SK-N-SH (cell line): ENCODE measurements at regions not wholly inside any gene's neighbourhood (a gene's known extent, or its start where the extent isn't known, plus 50 kb on each side); places are given as distances from the start of the nearest gene placed in this dataset.

ENCODE experiments used
- CTCF ChIA-PET: fragments of 300-600, 350-600 bp; formaldehyde crosslinking; extraction: SDS; loops from one replicate; lab custom pipeline; 2021; lab: Yijun Ruan, JAX
- POLR2A ChIA-PET: fragments of 350-600 bp; sonication (Branson Sonifier 250); formaldehyde crosslinking; extraction: SDS; loops from one replicate; lab custom pipeline; 2020; ENCODE audit warnings: antibody characterized with exemption, inconsistent platforms; lab: Yijun Ruan, JAX
- DNase-seq: peaks from one replicate; pipeline ENCODE4 v3.0.0; 2012
- H2AFZ ChIP-seq: fragments of 200-600 bp; sonication (generic); 2 replicates; pipeline ENCODE4 v1.8.1; 2016; ENCODE audit warnings: antibody characterized with exemption, mild to moderate bottlenecking, low read depth
- H3F3A ChIP-seq: fragments of 200-600 bp; sonication (generic); replicated peaks from 2 replicates; pipeline ENCODE3; 2016; ENCODE audit warnings: antibody characterized with exemption, mild to moderate bottlenecking; ENCODE audit not compliant: insufficient read depth
- H3K27ac ChIP-seq, 2 experiments: fragments of 200-500 bp in 1 of 2; fragments of 200-600 bp in 1 of 2; sonication (Bioruptor generic) in 1 of 2; sonication (generic), shearing (Covaris generic) in 1 of 2; 2 replicates each; pipeline versions ENCODE4 v1.5.1 to v1.6.1; 2014 to 2016; ENCODE audit warnings: low read depth in 2 of 2, inconsistent platforms in 1 of 2, low read length in 1 of 2, mild to moderate bottlenecking in 1 of 2, mixed read lengths in 1 of 2
- H3K27me3 ChIP-seq: fragments of 200-600 bp; sonication (generic), shearing (Covaris generic); 2 replicates; pipeline ENCODE4 v1.6.1; 2016; ENCODE audit warnings: mixed run types; ENCODE audit not compliant: insufficient read depth
- H3K36me3 ChIP-seq, 2 experiments: fragments of 200-500 bp in 1 of 2; fragments of 200-600 bp in 1 of 2; sonication (Bioruptor generic) in 1 of 2; sonication (generic) in 1 of 2; replicated peaks in 1 of 2; 2 replicates each; pipeline versions ENCODE3 to v1.5.1; 2014 to 2016; ENCODE audit warnings: low read length in 1 of 2, mild to moderate bottlenecking in 1 of 2; ENCODE audit not compliant: insufficient read depth in 2 of 2, control insufficient read depth in 1 of 2
- H3K4me1 ChIP-seq, 2 experiments: fragments of 200-500 bp in 1 of 2; fragments of 200-600 bp in 1 of 2; sonication (Bioruptor generic) in 1 of 2; sonication (generic), shearing (Covaris generic) in 1 of 2; 2 replicates each; pipeline versions ENCODE4 v1.5.1 to v1.6.1; 2014 to 2016; ENCODE audit warnings: low read depth in 1 of 2, low read length in 1 of 2, mixed run types in 1 of 2; ENCODE audit not compliant: insufficient read depth in 2 of 2, control insufficient read depth in 1 of 2
- H3K4me2 ChIP-seq: fragments of 200-600 bp; sonication (generic), shearing (Covaris generic); 2 replicates; pipeline ENCODE4 v1.6.1; 2017; ENCODE audit warnings: mixed run types
- H3K4me3 ChIP-seq, 2 experiments: fragments of 200-500 bp in 1 of 2; fragments of 200-600 bp in 1 of 2; sonication (Bioruptor generic) in 1 of 2; sonication (generic), shearing (Covaris generic) in 1 of 2; 2 replicates each; pipeline versions ENCODE4 v1.5.1 to v1.8.1; 2014 to 2016; ENCODE audit warnings: low read depth in 2 of 2, inconsistent platforms in 1 of 2, low read length in 1 of 2, mild to moderate bottlenecking in 1 of 2, mixed read lengths in 1 of 2, moderate library complexity in 1 of 2
- H3K79me2 ChIP-seq: fragments of 200-600 bp; sonication (generic); 2 replicates; pipeline ENCODE4 v1.8.1; 2017; ENCODE audit warnings: mild to moderate bottlenecking; ENCODE audit not compliant: insufficient read depth
- H3K9ac ChIP-seq: fragments of 200-600 bp; sonication (generic); 2 replicates; pipeline ENCODE4 v1.6.1; 2017; ENCODE audit warnings: mixed run types
- H3K9me2 ChIP-seq: fragments of 200-600 bp; sonication (generic); 2 replicates; pipeline ENCODE4 v1.6.1; 2017; ENCODE audit warnings: mixed run types
- H3K9me3 ChIP-seq: fragments of 200-600 bp; sonication (generic); 2 replicates; pipeline ENCODE4 v1.6.1; 2017; ENCODE audit warnings: mixed run types, mild to moderate bottlenecking, moderate library complexity
- H4K20me1 ChIP-seq: fragments of 200-600 bp; sonication (generic); 2 replicates; pipeline ENCODE4 v1.6.1; 2017; ENCODE audit warnings: mild to moderate bottlenecking, mixed run types; ENCODE audit not compliant: insufficient read depth
- CHD2 ChIP-seq: fragments of 150-350 bp; IDR thresholded peaks from 2 replicates; pipeline ENCODE4 v1.6.1; 2018; ENCODE audit warnings: low read length; ENCODE audit not compliant: partially characterized antibody
- EP300 ChIP-seq, 2 experiments: IDR thresholded peaks; 2 replicates each; pipeline versions ENCODE4 v1.4.0 to v1.6.1; 2012; ENCODE audit warnings: borderline replicate concordance in 1 of 2, low read depth in 1 of 2, low read length in 1 of 2
- EZH2phosphoT487 ChIP-seq: fragments of 200-600 bp; sonication (generic); IDR thresholded peaks from 2 replicates; pipeline ENCODE4 v1.6.1; 2017; ENCODE audit warnings: low read depth, mixed run types, mild to moderate bottlenecking, antibody characterized with exemption, moderate library complexity, borderline replicate concordance
- FOXM1 ChIP-seq: IDR thresholded peaks from 2 replicates; pipeline ENCODE4 v1.4.0; 2012; ENCODE audit warnings: low read depth, mild to moderate bottlenecking
- GABPA ChIP-seq: IDR thresholded peaks from 2 replicates; pipeline ENCODE4 v1.4.0; 2012; ENCODE audit warnings: low read depth, mild to moderate bottlenecking
- GATA2 ChIP-seq: sonication (generic); formaldehyde crosslinking; IDR thresholded peaks from 2 replicates; pipeline ENCODE4 v1.5.0; 2020; ENCODE audit warnings: mild to moderate bottlenecking, missing genetic modification reagents
- MEF2A ChIP-seq: IDR thresholded peaks from 2 replicates; pipeline ENCODE4 v1.4.0; 2012; ENCODE audit warnings: low read depth, borderline replicate concordance
- NFIC ChIP-seq: IDR thresholded peaks from 2 replicates; pipeline ENCODE4 v1.4.0; 2012; ENCODE audit warnings: borderline replicate concordance
- RAD21 ChIP-seq: IDR thresholded peaks from 2 replicates; pipeline ENCODE4 v1.6.1; 2012; ENCODE audit warnings: mild to moderate bottlenecking, low read length
- RXRA ChIP-seq: IDR thresholded peaks from 2 replicates; pipeline ENCODE4 v1.4.0; 2012; ENCODE audit warnings: low read depth, mild to moderate bottlenecking, borderline replicate concordance
- SIN3A ChIP-seq: IDR thresholded peaks from 2 replicates; pipeline ENCODE4 v1.6.1; 2012; ENCODE audit warnings: low read depth, mild to moderate bottlenecking, low read length, moderate library complexity, borderline replicate concordance
- SMC3 ChIP-seq: IDR thresholded peaks from 2 replicates; pipeline ENCODE4 v1.6.1; 2012; ENCODE audit warnings: low read depth, low read length, improper control_type of control experiment
- TAF1 ChIP-seq: IDR thresholded peaks from 2 replicates; pipeline ENCODE4 v1.6.1; 2012; ENCODE audit warnings: low read depth, mild to moderate bottlenecking, low read length, moderate library complexity, borderline replicate concordance
- TCF12 ChIP-seq: IDR thresholded peaks from 2 replicates; pipeline ENCODE4 v1.4.0; 2012
- TEAD4 ChIP-seq: IDR thresholded peaks from 2 replicates; pipeline ENCODE4 v1.4.0; 2012; ENCODE audit warnings: mild to moderate bottlenecking, borderline replicate concordance; ENCODE audit not compliant: insufficient read depth
- YY1 ChIP-seq: IDR thresholded peaks from 2 replicates; pipeline ENCODE4 v1.4.0; 2012; ENCODE audit warnings: low read depth, mild to moderate bottlenecking
- WGBS: methylation state at CpG from one replicate; pipeline ENCODE4 v1.1.6; 2017; ENCODE audit warnings: low lambda C conversion rate; 5-methylcytosine and 5-hydroxymethylcytosine counted together
- TF ChIP-seq, protein P1 (sequence below): IDR thresholded peaks from 2 replicates; pipeline ENCODE4 v1.4.0; 2012; ENCODE audit warnings: low read depth
- TF ChIP-seq, protein P2 (sequence below): IDR thresholded peaks from 2 replicates; pipeline ENCODE4 v1.6.1; 2012; ENCODE audit warnings: mild to moderate bottlenecking, low read depth, low read length, moderate library complexity
- TF ChIP-seq, protein P3 (sequence below): IDR thresholded peaks from 2 replicates; pipeline ENCODE4 v1.4.0; 2012; ENCODE audit warnings: low read depth, borderline replicate concordance
- TF ChIP-seq, protein P4 (sequence below): fragments of 150-350 bp; IDR thresholded peaks from 2 replicates; pipeline ENCODE4 v1.6.1; 2016; ENCODE audit warnings: mild to moderate bottlenecking, low read depth, low read length
- TF ChIP-seq, protein P5 (sequence below): IDR thresholded peaks from 2 replicates; pipeline ENCODE4; 2012

DNA sequence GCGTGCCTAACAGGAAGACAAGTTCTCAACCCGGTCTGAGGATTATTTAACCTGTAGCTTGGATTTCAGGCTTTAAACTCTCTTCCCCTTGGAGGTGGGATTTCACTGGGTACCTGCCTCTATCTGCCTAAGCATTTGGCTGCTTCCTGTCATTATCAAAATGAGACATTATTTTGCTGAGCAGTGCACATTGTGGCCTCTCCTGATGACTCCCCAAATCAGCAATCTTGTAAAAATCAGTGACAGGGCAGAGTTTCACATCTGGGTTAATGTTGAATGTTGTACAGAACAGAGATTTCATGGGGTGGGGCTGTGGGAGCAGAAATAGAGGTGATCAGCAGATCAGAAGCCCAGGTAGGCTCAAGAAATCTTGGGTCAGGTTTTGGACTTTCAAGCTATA is 605.9 kb downstream of the ELAVL2 start:
- DNase-seq = no peak
- no peak for TF ChIP-seq CHD2
- no peak for TF ChIP-seq EP300 (IDR thresholded peaks at IDR 0.05; ENCODE audit: borderline replicate concordance in 1 of 2, low read depth in 1 of 2, low read length in 1 of 2)
- TF ChIP-seq FOXM1 = no peak
- no peak for TF ChIP-seq TEAD4
- no peak for TF ChIP-seq NFIC
- TF ChIP-seq, protein P1, sequence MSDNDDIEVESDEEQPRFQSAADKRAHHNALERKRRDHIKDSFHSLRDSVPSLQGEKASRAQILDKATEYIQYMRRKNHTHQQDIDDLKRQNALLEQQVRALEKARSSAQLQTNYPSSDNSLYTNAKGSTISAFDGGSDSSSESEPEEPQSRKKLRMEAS = no peak
- TF ChIP-seq, protein P2, sequence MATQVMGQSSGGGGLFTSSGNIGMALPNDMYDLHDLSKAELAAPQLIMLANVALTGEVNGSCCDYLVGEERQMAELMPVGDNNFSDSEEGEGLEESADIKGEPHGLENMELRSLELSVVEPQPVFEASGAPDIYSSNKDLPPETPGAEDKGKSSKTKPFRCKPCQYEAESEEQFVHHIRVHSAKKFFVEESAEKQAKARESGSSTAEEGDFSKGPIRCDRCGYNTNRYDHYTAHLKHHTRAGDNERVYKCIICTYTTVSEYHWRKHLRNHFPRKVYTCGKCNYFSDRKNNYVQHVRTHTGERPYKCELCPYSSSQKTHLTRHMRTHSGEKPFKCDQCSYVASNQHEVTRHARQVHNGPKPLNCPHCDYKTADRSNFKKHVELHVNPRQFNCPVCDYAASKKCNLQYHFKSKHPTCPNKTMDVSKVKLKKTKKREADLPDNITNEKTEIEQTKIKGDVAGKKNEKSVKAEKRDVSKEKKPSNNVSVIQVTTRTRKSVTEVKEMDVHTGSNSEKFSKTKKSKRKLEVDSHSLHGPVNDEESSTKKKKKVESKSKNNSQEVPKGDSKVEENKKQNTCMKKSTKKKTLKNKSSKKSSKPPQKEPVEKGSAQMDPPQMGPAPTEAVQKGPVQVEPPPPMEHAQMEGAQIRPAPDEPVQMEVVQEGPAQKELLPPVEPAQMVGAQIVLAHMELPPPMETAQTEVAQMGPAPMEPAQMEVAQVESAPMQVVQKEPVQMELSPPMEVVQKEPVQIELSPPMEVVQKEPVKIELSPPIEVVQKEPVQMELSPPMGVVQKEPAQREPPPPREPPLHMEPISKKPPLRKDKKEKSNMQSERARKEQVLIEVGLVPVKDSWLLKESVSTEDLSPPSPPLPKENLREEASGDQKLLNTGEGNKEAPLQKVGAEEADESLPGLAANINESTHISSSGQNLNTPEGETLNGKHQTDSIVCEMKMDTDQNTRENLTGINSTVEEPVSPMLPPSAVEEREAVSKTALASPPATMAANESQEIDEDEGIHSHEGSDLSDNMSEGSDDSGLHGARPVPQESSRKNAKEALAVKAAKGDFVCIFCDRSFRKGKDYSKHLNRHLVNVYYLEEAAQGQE = no peak
- H3K27me3 ChIP-seq = no peaks in the 10 kb centered on the region
- WGBS = 3% methylated on average over 2 of the region's 2 CpGs
- no peaks in the 10 kb centered on the region for H4K20me1 ChIP-seq
- no peak overlapping the region for H3K9ac ChIP-seq
- ChIA-PET CTCF (interaction anchor here (0.8 kb wide), 1 partner anchor 18 kb away, joined by 3 read pairs; no protein-coding TSS in a partner anchor), POLR2A (no interaction called here)
- H3K36me3 ChIP-seq = no peaks in the 10 kb centered on the region
- no peak overlapping the region for H2AFZ ChIP-seq
- H3K79me2 ChIP-seq = no peaks in the 10 kb centered on the region
- no peaks in the 10 kb centered on the region for H3K9me3 ChIP-seq
- H3K4me3 ChIP-seq = no peak overlapping the region
- H3F3A ChIP-seq = no peaks in the 10 kb centered on the region
- H3K4me1 ChIP-seq = no peaks in the 10 kb centered on the region
- no peak overlapping the region for H3K4me2 ChIP-seq
- H3K9me2 ChIP-seq = no peaks in the 10 kb centered on the region
- H3K27ac ChIP-seq = no peak overlapping the region

DNA sequence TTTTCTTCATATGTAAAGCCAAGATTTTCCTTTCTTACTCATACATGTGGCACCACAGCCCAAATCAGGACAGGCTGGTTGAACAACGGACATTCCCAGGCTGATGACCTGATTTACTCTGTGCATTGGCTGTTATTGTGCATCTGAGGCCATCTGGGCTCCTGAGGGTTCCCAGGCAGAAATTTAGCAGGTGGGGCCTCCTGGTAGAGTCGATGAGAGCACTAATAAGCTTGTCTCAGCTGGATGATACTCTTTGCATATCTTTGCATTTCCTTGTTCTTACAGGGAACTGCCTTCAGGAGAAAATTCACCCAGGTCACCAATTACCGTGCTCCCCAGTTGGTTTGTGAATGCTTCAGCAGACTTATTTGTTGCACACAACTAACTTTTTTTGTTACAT is 605.1 kb downstream of the ELAVL2 start:
- no peak for DNase-seq
- H3K4me2 ChIP-seq = no peak overlapping the region
- H3K9me2 ChIP-seq = no peaks in the 10 kb centered on the region
- no peak overlapping the region for H2AFZ ChIP-seq
- no peaks in the 10 kb centered on the region for H3F3A ChIP-seq
- WGBS = 2% methylated on average over 3 of the region's 3 CpGs
- ChIA-PET POLR2A (no interaction called here), CTCF (no interaction called here)
- no peaks in the 10 kb centered on the region for H3K36me3 ChIP-seq
- no peaks in the 10 kb centered on the region for H3K79me2 ChIP-seq
- H3K4me1 ChIP-seq = no peaks in the 10 kb centered on the region
- no peaks in the 10 kb centered on the region for H4K20me1 ChIP-seq
- no peaks in the 10 kb centered on the region for H3K9me3 ChIP-seq
- H3K27ac ChIP-seq = no peak overlapping the region
- H3K27me3 ChIP-seq = no peaks in the 10 kb centered on the region
- no peak for TF ChIP-seq GABPA
- no peak for TF ChIP-seq EZH2phosphoT487
- TF ChIP-seq MEF2A = no peak
- TF ChIP-seq GATA2 (CRISPR knock-in tag) = no peak
- TF ChIP-seq RXRA = no peak
- TF ChIP-seq YY1 = no peak
- no peak for TF ChIP-seq RAD21
- TF ChIP-seq, protein P3, sequence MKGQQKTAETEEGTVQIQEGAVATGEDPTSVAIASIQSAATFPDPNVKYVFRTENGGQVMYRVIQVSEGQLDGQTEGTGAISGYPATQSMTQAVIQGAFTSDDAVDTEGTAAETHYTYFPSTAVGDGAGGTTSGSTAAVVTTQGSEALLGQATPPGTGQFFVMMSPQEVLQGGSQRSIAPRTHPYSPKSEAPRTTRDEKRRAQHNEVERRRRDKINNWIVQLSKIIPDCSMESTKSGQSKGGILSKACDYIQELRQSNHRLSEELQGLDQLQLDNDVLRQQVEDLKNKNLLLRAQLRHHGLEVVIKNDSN = no peak
- no peak for TF ChIP-seq TCF12
- TF ChIP-seq SMC3 = no peak
- no peak for TF ChIP-seq NFIC
- TF ChIP-seq, protein P4, sequence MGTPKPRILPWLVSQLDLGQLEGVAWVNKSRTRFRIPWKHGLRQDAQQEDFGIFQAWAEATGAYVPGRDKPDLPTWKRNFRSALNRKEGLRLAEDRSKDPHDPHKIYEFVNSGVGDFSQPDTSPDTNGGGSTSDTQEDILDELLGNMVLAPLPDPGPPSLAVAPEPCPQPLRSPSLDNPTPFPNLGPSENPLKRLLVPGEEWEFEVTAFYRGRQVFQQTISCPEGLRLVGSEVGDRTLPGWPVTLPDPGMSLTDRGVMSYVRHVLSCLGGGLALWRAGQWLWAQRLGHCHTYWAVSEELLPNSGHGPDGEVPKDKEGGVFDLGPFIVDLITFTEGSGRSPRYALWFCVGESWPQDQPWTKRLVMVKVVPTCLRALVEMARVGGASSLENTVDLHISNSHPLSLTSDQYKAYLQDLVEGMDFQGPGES = no peak
- no peak for TF ChIP-seq FOXM1
- no peak for TF ChIP-seq CHD2
- TF ChIP-seq TAF1 = no peak
- TF ChIP-seq SIN3A = no peak
- TF ChIP-seq, protein P5, sequence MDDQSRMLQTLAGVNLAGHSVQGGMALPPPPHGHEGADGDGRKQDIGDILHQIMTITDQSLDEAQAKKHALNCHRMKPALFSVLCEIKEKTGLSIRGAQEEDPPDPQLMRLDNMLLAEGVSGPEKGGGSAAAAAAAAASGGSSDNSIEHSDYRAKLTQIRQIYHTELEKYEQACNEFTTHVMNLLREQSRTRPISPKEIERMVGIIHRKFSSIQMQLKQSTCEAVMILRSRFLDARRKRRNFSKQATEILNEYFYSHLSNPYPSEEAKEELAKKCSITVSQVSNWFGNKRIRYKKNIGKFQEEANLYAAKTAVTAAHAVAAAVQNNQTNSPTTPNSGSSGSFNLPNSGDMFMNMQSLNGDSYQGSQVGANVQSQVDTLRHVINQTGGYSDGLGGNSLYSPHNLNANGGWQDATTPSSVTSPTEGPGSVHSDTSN = no peak
- H3K9ac ChIP-seq = no peak overlapping the region
- no peak overlapping the region for H3K4me3 ChIP-seq
